ACC112 (cell line): ENCODE measurements at regions not wholly inside any gene's neighbourhood (a gene's known extent, or its start where the extent isn't known, plus 50 kb on each side); places are given as distances from the start of the nearest gene placed in this dataset.

Experiments used
- H2AFZ ChIP-seq: fragments of 200-600 bp; sonication (generic); one replicate; pipeline ENCODE4 v1.6.0; 2017; ENCODE audit warnings: antibody characterized with exemption, low read length; ENCODE audit not compliant: unreplicated experiment
- H3K27ac ChIP-seq: fragments of 200-600 bp; sonication (generic); 2 replicates; pipeline ENCODE4 v1.5.1; 2014; ENCODE audit warnings: low read depth, mild to moderate bottlenecking, antibody characterized with exemption, low read length, moderate library complexity
- H3K27me3 ChIP-seq: fragments of 200-600 bp; sonication (generic); 2 replicates; pipeline ENCODE4 v1.6.1; 2014; ENCODE audit warnings: mild to moderate bottlenecking, antibody characterized with exemption, low read length, moderate library complexity, mixed read lengths; ENCODE audit not compliant: insufficient read depth
- H3K36me3 ChIP-seq: fragments of 200-600 bp; sonication (generic); 2 replicates; pipeline ENCODE4 v1.6.1; 2016; ENCODE audit warnings: mild to moderate bottlenecking, antibody characterized with exemption, low read length, moderate library complexity, mixed read lengths; ENCODE audit not compliant: insufficient read depth
- H3K4me1 ChIP-seq: fragments of 200-600 bp; sonication (generic); one replicate; pipeline ENCODE4 v1.6.1; 2016; ENCODE audit warnings: low read length, mixed read lengths; ENCODE audit not compliant: insufficient read depth, unreplicated experiment, control insufficient read depth
- H3K4me3 ChIP-seq: fragments of 200-600 bp; sonication (generic); 2 replicates; pipeline ENCODE4 v1.5.1; 2014; ENCODE audit warnings: mild to moderate bottlenecking, low read depth, low read length
- H3K79me2 ChIP-seq: fragments of 200-600 bp; sonication (generic); one replicate; pipeline ENCODE4 v1.6.0; 2016; ENCODE audit warnings: low read length; ENCODE audit not compliant: control insufficient read depth, unreplicated experiment, insufficient read depth

DNA sequence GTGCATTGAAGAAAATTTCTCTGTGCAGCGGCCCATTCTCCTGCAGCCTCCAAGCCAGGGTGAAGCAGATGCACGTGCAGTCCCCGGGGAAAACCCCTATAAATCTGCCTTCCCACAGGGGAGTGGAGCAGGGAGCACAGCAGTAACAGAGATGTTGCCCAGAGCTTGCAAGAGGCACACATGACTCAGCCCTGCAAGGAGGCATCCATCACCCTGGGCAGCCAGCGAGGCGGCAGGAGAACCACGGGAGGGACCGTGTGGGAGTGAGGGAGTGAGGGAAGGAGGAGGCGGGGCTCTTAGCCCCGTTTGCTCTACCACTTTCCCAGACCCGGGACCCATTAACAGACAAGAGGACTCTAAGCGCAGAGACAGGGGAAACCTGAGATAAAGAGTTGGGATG, 96.2 kb upstream of the ARAP3 start:
- Histone ChIP-seq H3K27me3 (peaks cover 23% of the 10 kb centered on the region), H3K4me1 (peaks cover 12% of the 10 kb centered on the region), H3K79me2 (no peaks in the 10 kb centered on the region), H3K4me3 (no peak overlapping the region), H3K36me3 (no peaks in the 10 kb centered on the region), H2AFZ (no peak overlapping the region), H3K27ac (no peak overlapping the region)

DNA sequence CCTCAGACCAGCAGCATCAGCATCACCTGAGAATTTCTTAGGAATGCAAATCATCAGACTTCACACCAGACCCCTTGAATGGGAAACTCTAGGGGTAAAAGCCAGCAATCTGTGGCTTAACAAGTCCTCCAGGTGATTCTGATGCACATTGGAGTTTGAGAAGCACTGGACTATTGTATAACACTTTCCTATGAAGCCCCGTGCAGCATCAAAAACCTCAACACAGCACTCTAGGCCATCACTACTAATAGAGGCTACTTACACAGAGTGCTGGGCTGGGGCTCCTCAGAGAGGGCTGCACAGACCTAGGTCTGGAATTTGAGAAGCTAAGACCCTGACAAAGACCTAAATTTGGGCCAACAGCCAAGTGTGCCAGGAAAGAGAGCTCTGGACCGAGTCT, 95.7 kb upstream of the ARAP3 start:
- peaks cover 12% of the 10 kb centered on the region for H3K4me1 ChIP-seq
- H2AFZ ChIP-seq = no peak overlapping the region
- H3K4me3 ChIP-seq = no peak overlapping the region
- H3K79me2 ChIP-seq = no peaks in the 10 kb centered on the region
- peaks cover 28% of the 10 kb centered on the region for H3K27me3 ChIP-seq
- no peaks in the 10 kb centered on the region for H3K36me3 ChIP-seq
- H3K27ac ChIP-seq = no peak overlapping the region

DNA sequence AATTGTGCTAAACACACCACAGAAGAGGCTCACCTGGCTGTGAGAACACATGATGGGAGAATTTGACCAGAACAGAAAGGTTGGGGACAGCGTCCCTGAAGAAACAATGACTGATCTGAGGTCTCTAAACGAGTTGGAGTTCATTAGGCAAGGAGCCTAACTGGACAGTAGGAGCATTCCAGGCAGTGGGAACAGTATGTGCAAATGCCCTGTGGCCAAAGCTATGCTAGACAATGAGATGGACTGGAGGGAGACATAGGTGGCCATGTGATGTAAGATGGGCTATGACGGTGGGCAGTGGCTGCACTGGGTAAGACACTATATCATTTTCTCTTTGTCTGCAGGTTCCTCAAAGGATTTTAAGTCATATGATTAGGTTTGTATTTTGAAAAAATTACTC, 95.1 kb upstream of the ARAP3 start:
- Histone ChIP-seq H3K79me2 (no peaks in the 10 kb centered on the region), H3K4me1 (peaks cover 12% of the 10 kb centered on the region), H3K4me3 (no peak overlapping the region), H3K27ac (no peak overlapping the region), H3K27me3 (peaks cover 26% of the 10 kb centered on the region), H2AFZ (no peak overlapping the region), H3K36me3 (no peaks in the 10 kb centered on the region)

DNA sequence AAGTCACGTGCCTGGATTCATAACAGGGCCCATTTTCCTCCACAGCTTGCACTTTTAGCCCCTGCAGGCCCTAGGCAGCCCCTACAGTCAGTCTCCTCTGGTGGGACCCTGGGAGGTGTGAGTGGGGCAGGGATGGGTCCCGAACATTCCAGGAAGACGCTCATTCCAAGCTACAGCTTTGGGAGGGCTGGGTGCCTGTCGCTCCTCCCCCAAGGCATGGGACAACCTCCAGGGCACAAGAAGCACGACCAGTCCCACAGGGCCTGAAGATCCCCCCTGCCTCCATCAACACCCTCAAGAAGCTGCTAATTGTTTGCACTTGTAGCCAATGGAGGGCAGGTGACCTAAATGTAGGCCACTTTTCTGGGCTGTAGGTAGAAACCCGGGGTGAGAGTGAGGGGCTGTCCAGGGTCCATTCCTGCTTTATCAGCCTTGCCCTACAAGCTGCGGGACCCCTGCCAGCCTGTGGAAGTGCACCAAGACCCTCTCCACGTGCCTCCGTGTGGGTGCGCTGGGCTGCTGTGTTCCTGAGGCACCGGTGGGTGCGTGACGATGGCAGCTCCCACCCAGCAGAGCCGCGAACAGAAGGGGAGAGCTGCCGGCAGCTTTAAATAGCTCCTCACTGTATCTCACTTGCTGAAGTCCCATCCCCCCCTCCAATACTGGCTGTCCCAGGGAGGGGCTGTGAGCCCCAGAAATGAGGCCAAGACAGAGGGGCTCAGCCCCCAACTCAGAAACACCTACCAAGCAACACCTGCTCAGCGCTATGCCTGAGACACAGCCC, 91.9 kb upstream of the ARAP3 start:
- no peak overlapping the region for H2AFZ ChIP-seq
- peaks cover 12% of the 10 kb centered on the region for H3K4me1 ChIP-seq
- H3K27ac ChIP-seq = no peak overlapping the region
- H3K27me3 ChIP-seq = peaks cover 34% of the 10 kb centered on the region
- no peaks in the 10 kb centered on the region for H3K36me3 ChIP-seq
- H3K79me2 ChIP-seq = no peaks in the 10 kb centered on the region
- H3K4me3 ChIP-seq = no peak overlapping the region

DNA sequence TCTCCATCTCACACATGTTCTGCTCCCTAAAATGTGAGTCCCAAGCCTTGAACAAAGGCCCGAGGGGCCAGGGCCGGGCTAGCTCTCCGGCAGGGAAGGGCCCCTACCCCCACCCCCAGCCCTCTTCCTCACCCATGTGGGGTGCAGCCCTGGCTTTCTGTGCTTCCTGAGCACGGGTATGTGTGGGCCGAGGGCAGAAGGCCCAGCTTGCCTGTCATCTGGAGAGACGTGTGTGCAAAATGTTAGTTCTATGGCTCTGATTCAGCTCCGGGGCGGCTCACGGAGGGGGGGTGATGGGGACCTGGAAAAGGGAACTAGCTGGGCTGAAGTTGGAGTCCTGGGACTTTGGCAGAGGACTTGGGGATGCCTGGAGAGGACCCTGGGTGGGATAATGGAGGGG, 90.3 kb upstream of the ARAP3 start:
- Histone ChIP-seq H2AFZ (no peak overlapping the region), H3K4me1 (no peaks in the 10 kb centered on the region), H3K79me2 (no peaks in the 10 kb centered on the region), H3K27ac (no peak overlapping the region), H3K36me3 (no peaks in the 10 kb centered on the region), H3K4me3 (no peak overlapping the region), H3K27me3 (peaks cover 50% of the 10 kb centered on the region)

DNA sequence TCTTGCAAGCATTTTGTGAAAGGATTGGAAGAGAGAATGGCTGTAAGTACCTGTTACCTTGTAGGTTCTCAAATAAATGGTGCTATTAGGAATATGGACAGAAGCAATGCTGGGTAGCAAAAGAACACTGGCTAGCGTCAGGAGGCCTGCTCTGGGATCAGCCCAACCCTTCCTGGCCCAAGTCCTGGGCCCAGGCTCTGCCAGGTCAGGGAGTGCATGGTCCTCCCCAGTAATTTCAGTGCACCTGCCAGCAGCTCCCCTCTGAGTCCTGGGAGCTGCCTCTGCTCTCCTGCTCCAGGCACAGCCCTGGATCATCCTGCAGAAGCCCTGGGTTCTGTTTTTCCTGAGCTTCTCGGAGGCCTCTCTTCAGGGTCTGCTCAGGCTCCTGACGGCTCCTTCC, 89.5 kb upstream of the ARAP3 start:
- Histone ChIP-seq H3K27ac (no peak overlapping the region), H3K79me2 (no peaks in the 10 kb centered on the region), H3K27me3 (peaks cover 57% of the 10 kb centered on the region), H3K4me3 (no peak overlapping the region), H3K36me3 (no peaks in the 10 kb centered on the region), H2AFZ (no peak overlapping the region), H3K4me1 (no peaks in the 10 kb centered on the region)

DNA sequence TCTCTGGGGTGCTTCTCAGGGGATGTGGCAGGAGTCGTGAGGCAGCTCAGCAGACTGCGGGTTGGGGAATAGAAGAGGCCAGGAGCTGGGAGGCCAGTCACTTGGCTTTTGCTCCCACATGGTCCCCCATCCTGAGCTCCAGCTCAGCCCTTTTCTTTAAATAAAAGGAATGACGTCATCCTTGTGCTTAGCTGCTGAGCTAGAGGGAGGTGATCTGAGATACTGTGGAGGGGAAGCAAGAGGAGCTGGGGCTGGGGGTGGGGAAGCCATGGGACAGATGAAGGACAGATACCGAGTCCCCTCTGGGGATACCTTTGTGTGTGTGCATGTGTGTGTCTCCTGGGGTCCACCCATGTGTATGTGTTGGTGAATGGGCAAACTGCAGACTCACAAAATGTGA, 89.0 kb upstream of the ARAP3 start:
- no peaks in the 10 kb centered on the region for H3K4me1 ChIP-seq
- no peak overlapping the region for H3K4me3 ChIP-seq
- H3K27ac ChIP-seq = no peak overlapping the region
- H2AFZ ChIP-seq = no peak overlapping the region
- H3K36me3 ChIP-seq = no peaks in the 10 kb centered on the region
- no peaks in the 10 kb centered on the region for H3K79me2 ChIP-seq
- peaks cover 61% of the 10 kb centered on the region for H3K27me3 ChIP-seq

DNA sequence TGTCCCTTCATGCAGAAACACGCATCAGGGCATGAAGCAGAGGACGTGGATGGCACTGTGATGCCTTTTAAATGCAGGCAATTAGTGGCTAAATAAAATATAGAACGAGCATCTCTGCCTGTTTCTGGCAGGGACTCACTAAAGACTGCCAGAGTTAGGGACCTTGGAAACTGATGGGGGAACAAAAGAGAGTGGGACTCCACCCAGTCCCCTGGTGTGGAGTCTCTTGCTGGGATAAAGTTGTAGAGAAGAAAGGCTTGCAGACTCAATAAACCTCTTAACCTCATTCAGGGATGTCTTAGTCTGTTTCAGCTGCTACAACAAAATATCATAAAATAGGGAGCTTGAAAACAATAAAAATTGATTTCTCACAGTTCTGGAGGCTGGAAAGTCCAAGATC, 87.6 kb upstream of the ARAP3 start:
- peaks cover 74% of the 10 kb centered on the region for H3K27me3 ChIP-seq
- no peak overlapping the region for H2AFZ ChIP-seq
- no peak overlapping the region for H3K4me3 ChIP-seq
- H3K36me3 ChIP-seq = no peaks in the 10 kb centered on the region
- no peak overlapping the region for H3K27ac ChIP-seq
- H3K4me1 ChIP-seq = no peaks in the 10 kb centered on the region
- no peaks in the 10 kb centered on the region for H3K79me2 ChIP-seq

DNA sequence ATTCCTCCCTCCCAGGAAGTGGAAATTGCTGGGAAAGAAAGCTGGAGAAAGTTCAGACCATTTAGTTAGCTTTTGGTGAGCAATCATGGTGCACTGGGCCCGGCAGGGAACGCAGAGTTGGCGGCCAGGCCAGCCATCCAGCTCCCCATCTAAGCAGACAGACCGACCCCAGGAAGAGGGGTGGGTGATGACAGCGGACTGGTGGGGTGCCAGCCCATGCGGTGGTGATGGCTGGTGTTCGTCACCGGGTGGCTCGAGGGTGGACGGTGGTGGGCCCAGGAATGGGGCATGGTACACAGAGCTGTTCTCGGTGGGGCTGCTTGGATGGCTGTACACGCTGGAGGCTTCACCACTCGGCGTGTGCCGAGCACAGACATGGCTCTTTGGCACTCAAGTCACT, 85.6 kb upstream of the ARAP3 start:
- Histone ChIP-seq H3K36me3 (no peaks in the 10 kb centered on the region), H3K27ac (no peak overlapping the region), H3K79me2 (no peaks in the 10 kb centered on the region), H2AFZ (no peak overlapping the region), H3K4me3 (no peak overlapping the region), H3K27me3 (peaks cover 82% of the 10 kb centered on the region), H3K4me1 (no peaks in the 10 kb centered on the region)

DNA sequence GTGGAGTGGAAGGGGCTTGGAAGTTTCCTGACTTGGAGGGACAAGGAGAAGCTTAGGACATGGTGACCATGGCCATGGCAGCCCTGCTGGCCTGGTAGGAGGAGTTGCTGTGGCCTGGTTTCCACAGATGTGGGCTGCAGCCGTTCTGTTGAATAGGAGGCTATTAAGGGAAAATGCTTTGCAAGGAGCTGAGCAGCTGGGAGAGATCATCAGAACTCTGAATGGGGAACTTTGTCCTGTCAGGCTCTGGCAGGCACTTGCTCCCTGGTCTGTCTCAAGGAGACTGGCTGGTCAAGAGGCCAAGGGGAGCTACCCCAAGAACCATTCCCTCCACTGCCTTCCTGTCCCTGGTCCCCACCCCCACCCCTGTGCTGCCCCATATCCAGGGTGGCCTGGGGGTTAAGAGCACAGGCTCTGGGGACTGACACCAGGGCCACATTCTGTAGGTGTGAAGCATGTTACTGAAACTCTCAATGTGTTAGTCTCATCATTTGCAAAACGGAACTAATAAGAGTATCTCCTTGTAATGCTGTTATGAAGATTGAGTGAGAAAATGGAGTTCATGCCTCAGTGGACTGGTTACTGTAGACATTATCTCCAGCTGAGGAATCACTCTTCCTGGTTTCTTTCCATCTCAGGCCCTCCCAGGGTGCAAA, 84.0 kb upstream of the ARAP3 start:
- Histone ChIP-seq H2AFZ (no peak overlapping the region), H3K27ac (no peak overlapping the region), H3K4me3 (no peak overlapping the region), H3K27me3 (peaks cover 91% of the 10 kb centered on the region), H3K4me1 (no peaks in the 10 kb centered on the region), H3K36me3 (no peaks in the 10 kb centered on the region), H3K79me2 (no peaks in the 10 kb centered on the region)

DNA sequence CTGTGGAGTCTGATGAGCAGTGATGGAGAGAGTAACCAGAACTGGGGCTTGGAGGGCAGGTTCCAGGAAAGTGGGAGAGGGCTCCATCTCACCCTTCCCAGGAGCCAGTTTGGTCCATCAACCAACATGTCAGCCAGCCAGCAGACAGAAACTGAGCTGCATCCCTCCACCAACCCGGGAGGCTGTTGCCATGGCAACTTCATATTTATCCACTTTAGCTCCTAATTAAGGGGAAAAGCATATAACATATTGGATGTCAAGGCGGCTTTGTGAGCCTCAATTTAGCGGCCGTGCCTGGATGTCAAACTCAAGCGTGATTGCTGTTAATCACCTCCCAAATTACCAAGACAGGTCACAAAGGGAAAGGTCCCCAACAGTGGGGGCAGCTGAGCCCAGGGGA, 81.5 kb upstream of the ARAP3 start:
- Histone ChIP-seq H3K4me3 (no peak overlapping the region), H3K79me2 (no peaks in the 10 kb centered on the region), H3K4me1 (no peaks in the 10 kb centered on the region), H3K27me3 (peaks cover 90% of the 10 kb centered on the region), H3K36me3 (no peaks in the 10 kb centered on the region), H2AFZ (no peak overlapping the region), H3K27ac (no peak overlapping the region)
